Activated naive CD4-positive, alpha-beta T cell treated with anti-CD3 and anti-CD28 coated beads, Interleukin-2, amount 50 U/mL, for 72 hours (primary cell): ENCODE measurements at regions not wholly inside any gene's neighbourhood (a gene's known extent, or its start where the extent isn't known, plus 50 kb on each side); places are given as distances from the start of the nearest gene placed in this dataset.

Experiments
- ATAC-seq, 2 donors: fragments of 150-1000 bp; cut with Tn5 transposase; 2 replicates each; pipeline ENCODE4 v1.10.0; 2021; ENCODE audit warnings: mild to moderate bottlenecking in 2 of 2, moderate library complexity in 2 of 2
- DNase-seq, 2 donors: peaks; one replicate each; pipeline ENCODE4 v3.0.0; 2021 to 2022; ENCODE audit warnings: low spot score in 2 of 2
- H3K27ac Mint-ChIP-seq, 2 donors: one replicate each; pipeline ENCODE4 v1.8.0; 2022; ENCODE audit warnings: mild to moderate bottlenecking in 2 of 2, mixed read lengths in 2 of 2
- H3K36me3 Mint-ChIP-seq, 2 donors: one replicate each; pipeline ENCODE4 v1.8.0; 2022; ENCODE audit warnings: mixed read lengths in 2 of 2
- H3K9me3 Mint-ChIP-seq, 2 donors: one replicate each; pipeline ENCODE4 v1.8.0; 2022; ENCODE audit warnings: mixed read lengths in 2 of 2

DNA sequence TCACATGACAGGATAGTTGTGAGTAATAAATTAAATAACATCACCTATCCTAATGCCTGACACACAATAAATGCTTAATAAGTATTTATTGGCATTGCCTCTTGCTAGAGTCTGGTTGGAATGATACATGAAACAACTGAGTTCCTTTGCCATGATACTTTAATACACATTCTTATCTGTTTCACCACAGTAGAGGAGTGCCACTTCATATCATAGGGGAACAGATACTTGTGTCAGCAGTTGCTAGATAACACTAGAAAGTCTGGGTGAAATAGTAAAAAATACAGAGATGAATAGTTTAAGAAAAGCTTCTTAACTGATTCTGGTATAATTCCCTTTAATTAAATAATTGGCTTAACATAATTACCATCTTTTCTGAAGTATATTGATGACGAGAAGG is 380.0 kb upstream of the GOLIM4 start:
- Mint-ChIP-seq H3K9me3 (no peaks in the 10 kb centered on the region), H3K27ac (no peak overlapping the region), H3K36me3 (no peaks in the 10 kb centered on the region)
- ATAC-seq (no peak), DNase-seq (no peak)

DNA sequence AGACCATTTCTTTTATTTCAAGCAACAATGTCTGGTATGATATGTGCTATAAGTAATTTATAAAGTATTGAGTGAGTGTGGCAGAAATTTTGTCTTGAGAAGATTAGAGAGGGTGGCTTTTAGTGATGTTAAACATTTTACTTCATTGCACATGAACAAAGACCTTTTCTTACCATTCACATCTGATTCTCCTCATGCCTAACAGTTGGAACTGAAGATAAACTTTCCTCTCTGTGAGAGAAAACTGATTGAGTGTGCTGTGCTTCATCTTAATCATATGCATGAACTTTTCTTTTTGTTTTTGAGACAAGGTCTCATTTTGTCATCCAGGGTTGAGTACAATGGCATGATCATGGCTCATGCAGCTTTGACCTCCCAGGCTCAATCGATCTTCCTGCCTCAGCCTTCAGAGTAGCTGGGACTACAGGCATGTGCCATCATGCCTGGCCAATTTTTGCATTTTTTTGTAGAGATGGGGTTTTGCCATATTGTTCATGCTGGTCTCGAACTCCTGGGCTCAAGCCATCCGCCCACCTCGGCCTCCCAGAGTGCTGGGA is 377.7 kb upstream of the GOLIM4 start:
- no peaks in the 10 kb centered on the region for H3K9me3 Mint-ChIP-seq
- H3K36me3 Mint-ChIP-seq = no peaks in the 10 kb centered on the region
- ATAC-seq (no peak), DNase-seq (no peak)
- H3K27ac Mint-ChIP-seq = no peak overlapping the region

DNA sequence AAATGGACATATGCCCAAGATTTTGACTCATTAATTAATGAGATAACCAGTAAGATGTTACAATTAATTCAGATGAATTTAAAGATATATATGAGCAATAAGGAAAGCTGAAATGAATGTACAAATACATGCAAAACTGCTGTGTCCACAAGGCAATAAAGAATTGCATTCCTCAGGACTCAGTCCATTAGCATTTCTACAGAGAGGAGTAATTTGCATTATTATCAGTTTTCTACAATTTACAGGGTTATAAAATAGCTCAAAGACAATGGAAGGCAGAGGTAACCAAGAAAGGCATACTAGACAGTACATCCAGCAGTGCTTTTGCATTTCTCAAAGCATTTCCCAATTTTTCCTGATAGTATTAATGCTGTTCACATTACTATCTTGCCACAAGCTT is 377.1 kb upstream of the GOLIM4 start:
- ATAC-seq (no peak), DNase-seq (no peak)
- Mint-ChIP-seq H3K27ac (no peak overlapping the region), H3K9me3 (no peaks in the 10 kb centered on the region), H3K36me3 (no peaks in the 10 kb centered on the region)

DNA sequence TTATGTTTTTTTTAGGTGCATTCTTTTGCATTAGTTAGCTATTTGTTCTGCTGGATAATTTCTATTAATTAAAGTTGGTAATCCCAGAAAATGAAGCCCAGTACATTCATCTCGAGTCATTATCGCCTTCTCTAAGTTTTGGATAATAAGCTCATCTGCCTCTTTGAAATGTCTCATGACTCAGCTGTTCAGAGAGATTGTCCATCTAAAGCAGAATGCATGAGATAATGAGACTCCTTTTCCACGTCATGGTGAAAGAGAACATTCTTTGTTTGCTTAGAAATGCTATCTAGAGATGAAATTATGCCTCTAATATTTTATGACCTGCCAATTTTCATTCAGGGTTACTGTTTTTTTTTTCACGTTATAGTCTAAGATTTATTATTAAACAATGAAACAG is 374.7 kb upstream of the GOLIM4 start:
- no peak for ATAC-seq
- DNase-seq = no peak
- Mint-ChIP-seq H3K9me3 (no peaks in the 10 kb centered on the region), H3K27ac (no peak overlapping the region), H3K36me3 (no peaks in the 10 kb centered on the region)

DNA sequence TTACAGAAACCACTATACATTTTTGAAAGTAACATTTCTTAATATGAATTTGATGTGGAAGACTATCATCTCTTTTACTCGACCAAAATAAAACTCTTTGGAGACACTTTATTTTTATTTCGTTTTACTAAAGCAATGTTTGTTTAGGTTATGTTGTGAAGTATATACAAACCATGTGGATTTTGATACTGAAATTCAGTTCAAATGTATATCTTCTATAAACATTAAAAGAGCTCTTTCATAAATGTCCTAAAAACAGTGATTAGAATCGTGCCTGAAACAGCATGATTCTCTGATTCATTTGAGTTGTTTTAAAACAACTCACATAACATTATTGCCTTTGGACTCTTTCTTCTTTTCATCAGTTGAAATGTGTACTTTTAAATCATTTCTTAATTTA is 373.7 kb upstream of the GOLIM4 start:
- Mint-ChIP-seq H3K36me3 (peaks cover 0 to 5% of the 10 kb centered on the region in 2 donors), H3K9me3 (peaks cover 0 to 5% of the 10 kb centered on the region in 2 donors), H3K27ac (no peak overlapping the region)
- ATAC-seq (no peak), DNase-seq (no peak)

DNA sequence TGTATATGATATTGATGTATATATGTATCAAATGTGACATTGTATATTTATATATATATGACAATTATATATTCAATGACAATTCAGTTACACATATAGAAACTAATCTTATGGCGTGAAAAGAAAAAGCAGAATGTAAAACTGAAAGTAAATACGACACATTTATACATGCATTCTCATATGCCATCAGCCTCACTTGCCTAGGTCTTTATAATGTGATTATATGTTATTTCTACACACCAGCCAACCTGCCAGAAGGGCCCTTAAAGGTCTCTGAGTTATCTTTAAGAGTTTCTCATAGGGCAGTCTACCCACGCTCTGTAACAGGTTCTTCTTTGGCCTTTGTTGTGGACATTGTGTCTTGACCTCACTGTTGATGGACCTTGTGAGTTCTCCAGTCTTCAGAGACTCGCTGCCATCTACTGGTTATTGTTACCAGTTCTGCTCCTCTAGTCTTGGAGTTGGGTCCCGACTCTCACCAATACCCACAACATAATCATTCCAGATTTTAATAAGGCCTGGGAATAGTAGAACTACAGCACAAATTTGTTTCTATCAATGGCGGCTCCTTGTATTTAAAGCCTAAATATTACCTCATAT is 371.5 kb upstream of the GOLIM4 start:
- H3K27ac Mint-ChIP-seq = no peak overlapping the region
- DNase-seq = no peak
- ATAC-seq = no peak
- peaks cover 11 to 15% of the 10 kb centered on the region in 2 donors for H3K9me3 Mint-ChIP-seq
- peaks cover 0 to 12% of the 10 kb centered on the region in 2 donors for H3K36me3 Mint-ChIP-seq

DNA sequence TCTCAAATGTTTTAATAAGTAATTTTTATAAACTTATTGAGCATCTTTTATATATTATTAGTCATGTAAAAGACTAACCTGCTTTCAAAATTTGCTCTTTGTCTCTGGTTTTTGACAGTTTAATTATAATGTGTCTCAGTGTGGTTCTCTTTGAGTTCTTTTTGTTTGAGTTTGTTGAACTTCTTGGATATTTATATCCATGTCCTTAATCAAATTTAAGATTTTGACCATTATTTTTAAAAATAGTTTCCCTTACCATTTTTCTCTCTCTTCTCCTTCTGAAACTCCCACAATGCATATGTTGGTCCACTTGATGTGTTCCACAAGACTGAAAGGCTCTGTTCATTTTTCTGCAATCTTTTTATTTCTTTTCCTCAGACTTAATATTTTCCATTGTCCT is 366.1 kb upstream of the GOLIM4 start:
- ATAC-seq (no peak), DNase-seq (no peak)
- H3K27ac Mint-ChIP-seq = no peak overlapping the region
- peaks cover 0 to 16% of the 10 kb centered on the region in 2 donors for H3K36me3 Mint-ChIP-seq
- H3K9me3 Mint-ChIP-seq = peaks cover 21 to 25% of the 10 kb centered on the region in 2 donors

DNA sequence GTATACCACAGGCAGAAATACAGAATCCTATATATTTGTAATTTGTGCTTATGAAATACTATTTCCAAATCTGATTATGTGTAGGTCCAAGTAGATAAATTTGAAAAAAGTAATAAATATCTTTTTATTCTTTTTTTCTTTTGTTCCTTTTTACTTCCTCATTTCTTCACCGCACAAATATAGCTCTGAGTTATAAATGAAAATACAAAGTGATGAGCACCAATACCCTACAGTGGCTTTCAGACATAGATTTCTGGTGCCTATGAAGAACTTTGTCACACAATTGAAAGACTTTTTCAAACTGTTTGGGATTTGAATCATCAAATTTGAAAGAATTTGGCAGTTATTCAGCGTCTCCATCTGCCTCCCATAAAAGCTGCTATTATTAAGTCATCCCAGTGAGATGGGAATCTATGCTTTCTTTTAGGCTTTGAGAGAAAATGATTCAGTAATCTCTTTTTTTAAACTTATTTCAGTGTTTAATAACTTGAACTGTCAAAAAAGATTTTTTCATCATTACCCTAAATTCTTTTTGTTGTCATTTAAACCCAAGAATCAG is 363.6 kb upstream of the GOLIM4 start:
- Mint-ChIP-seq H3K27ac (peak overlapping the region in 1 of 2 donors; percentile 29), H3K36me3 (peaks cover 0 to 10% of the 10 kb centered on the region in 2 donors), H3K9me3 (peaks cover 19 to 21% of the 10 kb centered on the region in 2 donors)
- no peak for DNase-seq
- ATAC-seq = no peak

DNA sequence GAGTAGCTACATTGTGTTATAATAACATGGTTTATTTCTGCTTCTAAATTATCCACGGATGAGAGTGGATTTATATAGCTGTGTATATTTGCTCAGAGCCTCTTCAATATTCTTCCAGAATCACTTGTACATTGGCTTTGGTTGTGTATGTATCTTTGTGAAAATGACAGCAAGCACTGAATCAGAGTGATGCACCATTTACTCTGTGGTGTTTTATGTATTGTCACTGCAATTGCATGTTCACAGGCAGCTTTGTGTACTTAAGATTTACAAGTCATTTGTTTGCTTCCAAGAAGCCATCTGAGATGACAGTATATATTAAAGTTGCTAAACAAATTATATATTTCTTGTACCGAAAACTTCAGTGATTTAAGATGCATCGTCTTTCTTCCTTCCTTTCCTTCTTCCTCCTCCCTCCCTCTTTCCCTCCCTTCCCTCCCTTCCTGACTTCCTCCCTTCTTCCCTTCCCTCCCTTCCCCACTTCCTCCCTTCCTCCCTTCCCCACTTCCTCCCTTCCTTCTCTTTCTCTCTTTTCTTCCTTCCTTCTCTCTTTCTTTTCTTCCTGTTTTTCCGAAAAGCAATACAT is 362.3 kb upstream of the GOLIM4 start:
- ATAC-seq (no peak), DNase-seq (no peak)

DNA sequence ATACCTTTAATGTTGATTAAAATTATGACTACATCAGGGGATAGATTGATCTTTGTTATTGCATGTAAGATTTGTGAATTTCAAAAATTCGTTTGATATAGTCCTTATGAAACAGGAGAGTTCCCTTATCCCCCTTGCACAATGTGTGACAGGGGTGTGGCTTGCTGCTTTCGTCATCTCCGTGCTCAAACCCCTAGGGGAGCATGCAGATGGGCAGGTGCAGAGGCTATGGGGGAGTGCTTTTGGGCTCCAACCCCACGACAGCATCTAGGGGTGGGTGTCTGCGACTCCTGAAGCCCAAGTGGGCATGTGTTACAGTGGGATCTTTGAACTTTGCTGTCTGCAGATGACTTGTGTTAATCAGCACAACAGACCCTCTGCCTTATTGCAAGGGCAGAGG is 360.1 kb upstream of the GOLIM4 start:
- peaks cover 0 to 4% of the 10 kb centered on the region in 2 donors for H3K9me3 Mint-ChIP-seq
- no peak for DNase-seq
- no peak for ATAC-seq
- H3K27ac Mint-ChIP-seq = no peak overlapping the region
- no peaks in the 10 kb centered on the region for H3K36me3 Mint-ChIP-seq

More for the DNA sequence above, 362.3 kb upstream of the GOLIM4 start:
- Mint-ChIP-seq H3K27ac (no peak overlapping the region), H3K36me3 (peaks cover 0 to 9% of the 10 kb centered on the region in 2 donors), H3K9me3 (peaks cover 14% of the 10 kb centered on the region in 2 donors)

DNA sequence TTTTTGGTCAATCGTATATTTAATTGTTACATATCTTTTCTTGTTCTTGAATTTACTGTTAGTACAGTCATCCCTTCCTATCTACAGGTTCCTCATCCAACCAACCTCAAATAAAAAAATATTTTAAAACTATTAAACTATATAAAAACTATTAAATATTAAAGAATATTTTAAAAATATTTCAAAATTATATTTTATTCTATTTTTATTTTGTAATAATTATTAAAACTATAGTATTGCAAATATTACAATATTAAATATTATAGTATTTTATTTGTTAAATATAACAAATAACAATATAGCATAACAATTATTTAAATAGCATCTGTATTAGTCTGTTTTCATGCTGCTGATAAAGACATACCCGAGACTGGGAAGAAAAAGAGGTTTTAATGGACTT is 357.9 kb upstream of the GOLIM4 start:
- H3K27ac Mint-ChIP-seq = no peak overlapping the region
- no peak for ATAC-seq

DNA sequence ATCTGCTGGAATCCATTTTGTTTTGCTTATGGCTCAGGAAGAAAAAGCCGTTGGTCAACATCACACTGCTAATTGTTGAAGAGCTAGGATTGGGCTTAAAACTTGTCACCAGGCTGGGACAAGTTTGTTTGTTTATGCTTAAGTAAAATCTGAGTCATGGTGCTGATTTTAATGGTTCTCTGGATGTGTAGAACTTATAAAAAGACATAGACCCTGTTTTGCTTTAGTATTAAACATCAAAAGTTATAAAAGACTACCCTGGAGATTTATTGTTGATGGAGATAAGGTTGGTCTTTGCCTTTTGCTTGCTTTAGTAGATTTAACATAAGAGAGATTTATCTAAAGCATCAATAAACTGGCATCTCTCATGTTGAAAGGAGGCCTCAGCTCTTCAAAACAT is 348.2 kb upstream of the GOLIM4 start:
- DNase-seq = no peak
- Mint-ChIP-seq H3K36me3 (no peaks in the 10 kb centered on the region), H3K9me3 (no peaks in the 10 kb centered on the region), H3K27ac (no peak overlapping the region)
- ATAC-seq = no peak

More for the DNA sequence above, 357.9 kb upstream of the GOLIM4 start:
- DNase-seq = no peak
- Mint-ChIP-seq H3K9me3 (peaks cover 0 to 4% of the 10 kb centered on the region in 2 donors), H3K36me3 (no peaks in the 10 kb centered on the region)

DNA sequence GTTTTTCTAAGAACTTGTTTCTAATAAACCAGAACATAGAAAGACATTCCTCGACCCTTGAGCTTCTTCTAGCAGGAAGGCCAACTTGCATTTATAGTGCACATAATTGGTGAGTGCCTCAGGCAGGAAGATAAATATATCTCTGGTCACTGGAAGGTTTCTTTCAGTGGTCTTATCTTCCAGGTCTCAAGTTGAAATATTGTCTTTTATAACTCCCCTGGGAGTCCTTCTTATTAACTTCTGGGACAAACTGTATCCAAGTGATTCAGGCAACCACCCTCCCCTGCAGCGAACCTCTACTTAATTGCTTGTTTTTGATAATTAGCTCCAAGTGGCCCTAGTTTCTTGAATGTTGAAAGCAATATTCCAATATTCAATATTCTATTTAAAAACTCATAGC is 346.8 kb upstream of the GOLIM4 start:
- H3K27ac Mint-ChIP-seq = no peak overlapping the region

DNA sequence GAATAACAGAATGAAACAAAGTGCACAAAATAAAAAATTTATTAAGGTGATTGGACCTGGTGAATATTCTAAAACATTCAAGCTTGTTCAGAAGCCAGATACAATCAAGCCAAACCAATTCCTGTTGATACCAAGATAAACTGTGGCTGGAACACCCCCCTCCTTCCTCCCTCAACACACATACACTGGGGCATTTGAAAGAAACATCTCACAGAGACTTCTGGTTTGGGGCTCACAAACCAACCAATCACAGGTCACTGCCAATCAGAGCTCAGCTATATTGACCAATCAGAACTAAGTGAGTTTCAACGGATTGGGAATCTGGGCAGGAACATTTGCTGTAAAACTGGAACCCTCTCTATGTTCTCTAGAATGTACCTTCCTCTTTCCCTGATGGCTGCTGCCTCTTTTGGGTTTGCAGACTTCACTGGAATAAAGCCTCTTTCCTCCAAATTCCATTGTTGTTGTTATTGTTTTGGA is 340.6 kb upstream of the GOLIM4 start:
- ATAC-seq (no peak), DNase-seq (no peak)
- Mint-ChIP-seq H3K27ac (no peak overlapping the region), H3K36me3 (no peaks in the 10 kb centered on the region), H3K9me3 (peaks cover 5% of the 10 kb centered on the region in 2 donors)

More for the DNA sequence above, 346.8 kb upstream of the GOLIM4 start:
- H3K9me3 Mint-ChIP-seq = no peaks in the 10 kb centered on the region
- no peak for DNase-seq
- no peak for ATAC-seq
- no peaks in the 10 kb centered on the region for H3K36me3 Mint-ChIP-seq

DNA sequence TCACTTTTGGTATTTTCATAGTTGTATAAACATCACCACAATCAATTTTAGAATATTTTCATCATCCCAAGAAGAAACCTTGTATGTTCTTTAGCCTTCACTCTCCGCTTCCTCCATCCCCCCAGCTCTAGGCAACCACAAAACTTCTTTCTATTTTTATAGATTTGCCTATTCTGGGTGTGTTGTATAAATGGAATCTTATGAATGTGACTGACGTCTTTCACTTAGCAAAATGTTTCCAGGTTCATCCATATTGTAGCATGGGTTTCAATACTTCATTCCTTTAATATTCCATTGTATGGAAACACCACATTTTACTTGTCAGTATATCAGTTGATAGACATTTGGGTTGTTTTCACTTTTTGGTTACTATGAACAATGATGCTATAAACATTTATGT is 335.8 kb upstream of the GOLIM4 start:
- no peak for DNase-seq
- no peak for ATAC-seq
- Mint-ChIP-seq H3K9me3 (peaks cover 9% of the 10 kb centered on the region in 2 donors), H3K36me3 (no peaks in the 10 kb centered on the region), H3K27ac (no peak overlapping the region)

DNA sequence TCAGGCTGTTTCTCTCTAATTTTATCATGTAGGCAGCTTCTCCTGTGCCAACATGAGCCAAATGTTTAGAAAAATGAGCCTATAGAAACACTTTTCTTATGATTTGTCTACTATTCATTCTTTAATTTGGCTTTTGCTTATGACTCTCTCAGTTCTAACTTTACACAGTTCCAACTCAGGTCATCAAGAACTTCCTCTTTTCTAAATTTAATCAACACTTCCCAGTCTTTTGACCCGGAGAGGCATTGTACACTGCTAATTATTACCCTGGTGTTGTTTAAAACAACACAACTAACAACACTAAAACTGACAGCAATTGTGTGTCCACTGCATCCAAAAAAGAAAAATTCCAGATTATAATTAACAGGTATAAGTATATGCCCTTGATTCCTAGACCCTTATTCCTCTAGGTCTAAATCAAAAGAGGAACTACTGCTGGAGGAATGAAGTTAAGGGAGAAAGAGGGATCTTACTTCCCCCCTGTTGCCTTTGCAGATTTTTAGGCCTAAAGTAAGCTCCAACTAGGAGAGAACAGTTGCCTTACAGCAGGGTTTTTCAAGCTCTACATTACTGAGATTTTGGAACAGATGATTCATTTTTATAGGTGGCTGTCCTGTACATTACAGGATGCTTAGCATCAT is 332.2 kb upstream of the GOLIM4 start:
- Mint-ChIP-seq H3K9me3 (peaks cover 10 to 12% of the 10 kb centered on the region in 2 donors), H3K27ac (no peak overlapping the region), H3K36me3 (no peaks in the 10 kb centered on the region)
- ATAC-seq (no peak), DNase-seq (no peak)

DNA sequence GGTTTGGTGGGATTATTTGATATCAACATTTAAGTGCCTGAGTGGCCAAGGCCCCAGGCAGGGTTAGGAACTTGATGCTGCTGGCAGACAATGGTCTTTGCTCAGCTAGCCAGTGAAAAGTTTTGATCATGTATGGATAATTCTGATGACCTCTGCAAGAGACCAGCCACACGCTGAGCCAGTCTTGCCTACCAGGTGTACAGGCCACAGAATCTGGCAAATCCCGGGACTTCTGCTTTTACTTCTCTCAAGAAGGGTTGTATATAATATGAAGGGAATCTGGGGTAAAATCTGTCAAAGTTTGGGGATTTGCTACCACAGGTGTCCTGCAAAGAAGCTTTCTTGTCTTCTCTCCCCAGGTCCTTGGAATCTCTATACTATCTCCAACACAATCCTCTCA is 331.4 kb upstream of the GOLIM4 start:
- no peaks in the 10 kb centered on the region for H3K36me3 Mint-ChIP-seq
- no peak overlapping the region for H3K27ac Mint-ChIP-seq
- DNase-seq (no peak), ATAC-seq (no peak)
- H3K9me3 Mint-ChIP-seq = peaks cover 6 to 12% of the 10 kb centered on the region in 2 donors
